ACC112 (cell line): ENCODE measurements at regions not wholly inside any gene's neighbourhood (a gene's known extent, or its start where the extent isn't known, plus 50 kb on each side); places are given as distances from the start of the nearest gene placed in this dataset.
A peak's percentile ranks its signal among the peaks of the same experiment; 100 is the strongest.

Experiments
- H2AFZ ChIP-seq: fragments of 200-600 bp; sonication (generic); one replicate; pipeline ENCODE4 v1.6.0; 2017; ENCODE audit warnings: antibody characterized with exemption, low read length; ENCODE audit not compliant: unreplicated experiment
- H3K27ac ChIP-seq: fragments of 200-600 bp; sonication (generic); 2 replicates; pipeline ENCODE4 v1.5.1; 2014; ENCODE audit warnings: low read depth, mild to moderate bottlenecking, antibody characterized with exemption, low read length, moderate library complexity
- H3K27me3 ChIP-seq: fragments of 200-600 bp; sonication (generic); 2 replicates; pipeline ENCODE4 v1.6.1; 2014; ENCODE audit warnings: mild to moderate bottlenecking, antibody characterized with exemption, low read length, moderate library complexity, mixed read lengths; ENCODE audit not compliant: insufficient read depth
- H3K36me3 ChIP-seq: fragments of 200-600 bp; sonication (generic); 2 replicates; pipeline ENCODE4 v1.6.1; 2016; ENCODE audit warnings: mild to moderate bottlenecking, antibody characterized with exemption, low read length, moderate library complexity, mixed read lengths; ENCODE audit not compliant: insufficient read depth
- H3K4me1 ChIP-seq: fragments of 200-600 bp; sonication (generic); one replicate; pipeline ENCODE4 v1.6.1; 2016; ENCODE audit warnings: low read length, mixed read lengths; ENCODE audit not compliant: insufficient read depth, unreplicated experiment, control insufficient read depth
- H3K4me3 ChIP-seq: fragments of 200-600 bp; sonication (generic); 2 replicates; pipeline ENCODE4 v1.5.1; 2014; ENCODE audit warnings: mild to moderate bottlenecking, low read depth, low read length
- H3K79me2 ChIP-seq: fragments of 200-600 bp; sonication (generic); one replicate; pipeline ENCODE4 v1.6.0; 2016; ENCODE audit warnings: low read length; ENCODE audit not compliant: control insufficient read depth, unreplicated experiment, insufficient read depth

GRCh38 chr2:61774351-61774750 lies 79.5 kb downstream of the FAM161A start:
- H3K27me3 ChIP-seq: no peaks in the 10 kb centered on the region
- H3K4me1 ChIP-seq: peaks cover 10% of the 10 kb centered on the region
- no peaks in the 10 kb centered on the region for H3K79me2 ChIP-seq
- no peak overlapping the region for H3K4me3 ChIP-seq
- H2AFZ ChIP-seq: peak overlapping the region; percentile 33
- H3K27ac ChIP-seq: no peak overlapping the region
- H3K36me3 ChIP-seq: no peaks in the 10 kb centered on the region

DNA sequence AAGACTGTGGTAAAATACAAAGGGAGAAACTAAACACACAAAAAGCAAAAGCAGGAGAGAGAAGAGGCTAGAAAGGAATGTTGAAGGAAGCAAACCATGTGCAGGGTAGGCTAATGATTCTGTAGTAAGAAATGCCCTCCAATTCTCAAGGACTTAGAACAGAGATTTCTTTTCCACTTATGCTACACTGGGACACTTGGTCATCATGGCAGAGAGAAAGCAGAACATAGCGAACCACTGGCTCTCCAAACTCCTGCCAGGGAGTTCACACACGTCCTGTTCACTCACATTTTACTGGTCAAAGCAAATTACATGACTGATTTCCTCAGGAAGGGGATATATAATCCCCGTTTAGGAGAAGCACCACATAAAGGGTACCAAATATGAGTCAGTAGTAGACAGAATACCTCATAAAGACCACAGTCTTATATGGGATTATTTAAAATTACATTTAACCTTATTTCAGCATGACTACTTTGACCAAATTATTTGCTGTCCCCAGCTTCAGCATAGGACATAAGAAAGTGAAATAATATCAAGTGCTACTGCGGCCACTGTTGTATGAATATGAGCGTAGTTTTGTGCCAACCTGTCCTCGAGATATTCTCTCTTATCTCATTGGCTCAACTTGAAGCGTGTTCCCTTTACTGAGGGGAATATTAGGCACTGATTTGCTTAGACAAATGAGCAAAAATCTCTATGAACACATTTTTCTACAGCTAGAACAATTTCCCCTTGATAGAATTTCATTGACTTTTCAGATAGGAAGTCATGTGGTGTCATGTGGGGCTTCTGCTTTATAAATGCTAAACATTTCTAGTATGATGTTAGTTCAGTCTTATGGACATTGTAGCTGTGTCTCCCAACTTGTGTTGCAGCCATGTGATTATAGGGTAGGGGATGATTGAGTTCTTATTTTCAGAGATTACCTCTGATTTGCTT lies 81.7 kb downstream of the FAM161A start:
- no peak overlapping the region for H3K27ac ChIP-seq
- H3K79me2 ChIP-seq: no peaks in the 10 kb centered on the region
- no peaks in the 10 kb centered on the region for H3K27me3 ChIP-seq
- H3K4me3 ChIP-seq: no peak overlapping the region
- no peaks in the 10 kb centered on the region for H3K36me3 ChIP-seq
- peak overlapping the region; percentile 48 for H2AFZ ChIP-seq
- H3K4me1 ChIP-seq: peaks cover 10% of the 10 kb centered on the region

- Histone ChIP-seq H3K79me2 (no peaks in the 10 kb centered on the region), H2AFZ (peak overlapping the region; percentile 20), H3K36me3 (no peaks in the 10 kb centered on the region), H3K4me1 (peaks cover 10% of the 10 kb centered on the region), H3K4me3 (no peak overlapping the region), H3K27ac (peak overlapping the region; percentile 42; the same call in 1 of the 2 replicates), H3K27me3 (no peaks in the 10 kb centered on the region)
Measured at GRCh38 chr2:61770746-61771145, 83.1 kb downstream of the FAM161A start.

GRCh38 chr2:61770298-61770697 lies 83.6 kb downstream of the FAM161A start:
- H2AFZ ChIP-seq: peak overlapping the region; percentile 20
- H3K36me3 ChIP-seq: no peaks in the 10 kb centered on the region
- peak overlapping the region; percentile 42; the same call in 1 of the 2 replicates for H3K27ac ChIP-seq
- no peaks in the 10 kb centered on the region for H3K27me3 ChIP-seq
- peaks cover 10% of the 10 kb centered on the region for H3K4me1 ChIP-seq
- H3K4me3 ChIP-seq: no peak overlapping the region
- H3K79me2 ChIP-seq: no peaks in the 10 kb centered on the region

DNA sequence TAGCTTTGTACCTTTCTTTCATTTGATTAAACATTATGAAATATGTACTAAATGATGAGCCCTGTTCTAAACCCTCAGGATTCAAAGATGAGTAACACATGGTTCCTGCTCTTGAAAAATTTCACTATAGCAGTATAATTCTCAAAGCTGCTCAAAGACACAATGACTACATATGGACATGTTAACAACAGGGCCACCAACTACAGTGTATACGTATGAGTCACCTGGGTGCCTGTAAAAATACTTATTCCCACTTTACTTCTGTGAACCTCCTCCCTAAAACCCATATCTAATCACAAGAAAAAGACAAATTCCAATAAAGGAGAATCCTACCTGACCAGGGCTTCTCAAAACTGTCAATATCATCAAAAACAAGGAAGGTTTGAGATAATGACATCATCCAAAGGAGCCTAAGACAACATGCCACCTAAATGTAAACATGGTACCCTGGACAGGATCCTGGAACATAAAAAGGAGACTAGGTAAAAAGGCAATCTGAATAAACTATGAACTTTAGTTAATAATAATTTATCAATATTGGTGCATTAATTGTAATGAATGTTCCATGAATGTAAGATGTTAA lies 84.7 kb downstream of the FAM161A start:
- H3K79me2 ChIP-seq: no peaks in the 10 kb centered on the region
- no peaks in the 10 kb centered on the region for H3K27me3 ChIP-seq
- H3K4me1 ChIP-seq: peaks cover 10% of the 10 kb centered on the region
- no peak overlapping the region for H3K4me3 ChIP-seq
- H3K27ac ChIP-seq: no peak overlapping the region
- H2AFZ ChIP-seq: no peak overlapping the region
- H3K36me3 ChIP-seq: no peaks in the 10 kb centered on the region

DNA sequence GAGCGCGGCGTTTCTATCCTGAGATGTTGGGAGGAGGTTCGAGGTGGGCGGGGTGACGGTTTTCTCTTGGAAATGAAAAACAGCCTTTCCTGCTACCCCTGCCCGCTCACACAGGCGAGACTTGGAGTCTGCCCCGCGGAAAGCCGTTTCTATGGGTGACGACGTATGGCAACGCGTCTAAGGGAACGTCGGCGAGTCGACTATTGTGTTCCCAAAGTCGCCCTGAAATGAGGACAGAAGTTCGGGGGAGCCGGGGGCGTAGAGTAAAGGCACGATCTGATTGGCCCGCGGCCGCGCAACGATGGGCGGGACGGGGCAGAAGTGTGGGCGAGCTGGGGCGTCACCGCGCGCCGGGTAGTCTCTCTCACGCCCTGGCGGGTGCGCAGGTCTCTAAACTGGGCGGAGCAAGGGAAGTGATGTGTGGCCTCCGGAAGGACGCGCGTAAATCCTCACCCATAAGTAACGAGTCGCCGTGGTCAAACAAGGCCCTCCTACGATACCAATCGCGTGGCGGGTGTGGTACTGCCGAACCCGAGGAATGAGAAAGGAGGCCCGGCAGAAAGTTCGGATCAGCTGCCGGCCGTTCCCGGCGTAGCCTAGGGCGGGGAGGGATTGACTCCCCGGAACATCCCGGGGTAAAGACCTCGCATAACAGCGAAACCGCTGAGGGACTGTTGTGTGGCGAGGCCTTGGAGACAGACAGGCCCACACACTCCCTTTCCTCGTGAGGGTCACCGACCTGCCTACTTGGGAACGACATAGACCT lies 89.6 kb downstream of the FAM161A start:
- no peaks in the 10 kb centered on the region for H3K27me3 ChIP-seq
- H3K4me1 ChIP-seq: peaks cover 19% of the 10 kb centered on the region
- peak overlapping the region; percentile 97 for H3K27ac ChIP-seq
- peak overlapping the region; percentile 9 for H2AFZ ChIP-seq
- H3K79me2 ChIP-seq: peaks cover 10% of the 10 kb centered on the region
- peak overlapping the region; percentile 78 for H3K4me3 ChIP-seq
- H3K36me3 ChIP-seq: no peaks in the 10 kb centered on the region

DNA sequence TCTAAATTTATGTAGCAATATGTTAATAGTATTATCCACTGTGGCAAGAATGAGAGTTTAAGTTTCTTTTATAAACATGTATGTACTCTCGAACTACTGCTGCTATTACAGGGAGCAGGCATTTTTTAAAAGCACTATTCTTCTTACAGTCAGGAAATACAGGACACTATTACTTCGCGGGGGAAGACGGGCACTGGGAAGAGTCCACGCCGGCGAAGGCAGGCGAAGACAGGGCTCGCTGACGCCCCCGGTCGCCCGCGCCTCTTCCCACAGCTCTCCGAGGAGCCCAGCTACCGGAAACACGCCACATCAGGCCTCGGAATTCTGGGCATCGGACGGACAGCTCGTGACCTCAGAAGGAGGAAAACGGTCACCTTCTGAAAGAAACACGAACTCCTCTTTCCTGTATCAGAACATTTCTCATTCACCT lies 90.2 kb downstream of the FAM161A start:
- Histone ChIP-seq H3K27me3 (no peaks in the 10 kb centered on the region), H3K4me3 (peak overlapping the region; percentile 78), H2AFZ (peak overlapping the region; percentile 9), H3K27ac (peak overlapping the region; percentile 97), H3K36me3 (no peaks in the 10 kb centered on the region), H3K4me1 (peaks cover 21% of the 10 kb centered on the region), H3K79me2 (peaks cover 10% of the 10 kb centered on the region)

DNA sequence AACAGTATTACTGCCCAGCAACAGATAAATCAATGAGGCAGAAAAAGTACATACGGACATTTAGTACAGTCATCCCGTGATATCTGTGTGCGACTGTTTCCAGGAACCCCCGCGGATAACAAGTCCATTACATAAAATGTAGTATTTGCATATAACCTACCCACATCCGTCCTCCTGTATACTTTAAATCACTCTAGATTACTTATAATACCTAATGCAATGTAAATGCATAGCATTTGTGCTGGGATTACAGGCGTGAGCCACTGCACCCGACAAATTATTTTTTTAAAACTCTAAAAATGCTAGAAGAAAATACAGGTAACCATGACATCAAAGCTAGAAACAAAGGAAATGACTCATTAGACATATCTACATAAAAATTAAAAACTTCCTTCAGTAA lies 91.6 kb downstream of the FAM161A start:
- no peak overlapping the region for H3K27ac ChIP-seq

GRCh38 chr2:61759718-61760117 lies 94.1 kb downstream of the FAM161A start:
- H3K79me2 ChIP-seq: peaks cover 10% of the 10 kb centered on the region
- peaks cover 21% of the 10 kb centered on the region for H3K4me1 ChIP-seq
- no peak overlapping the region for H2AFZ ChIP-seq
- H3K36me3 ChIP-seq: no peaks in the 10 kb centered on the region
- peak overlapping the region; percentile 89 for H3K27ac ChIP-seq
- peak overlapping the region; percentile 60 for H3K4me3 ChIP-seq
- no peaks in the 10 kb centered on the region for H3K27me3 ChIP-seq

More for the DNA sequence above, 91.6 kb downstream of the FAM161A start:
- Histone ChIP-seq H3K4me1 (peaks cover 21% of the 10 kb centered on the region), H3K79me2 (peaks cover 10% of the 10 kb centered on the region), H3K27me3 (no peaks in the 10 kb centered on the region), H2AFZ (no peak overlapping the region), H3K4me3 (peak overlapping the region; percentile 78), H3K36me3 (no peaks in the 10 kb centered on the region)

DNA sequence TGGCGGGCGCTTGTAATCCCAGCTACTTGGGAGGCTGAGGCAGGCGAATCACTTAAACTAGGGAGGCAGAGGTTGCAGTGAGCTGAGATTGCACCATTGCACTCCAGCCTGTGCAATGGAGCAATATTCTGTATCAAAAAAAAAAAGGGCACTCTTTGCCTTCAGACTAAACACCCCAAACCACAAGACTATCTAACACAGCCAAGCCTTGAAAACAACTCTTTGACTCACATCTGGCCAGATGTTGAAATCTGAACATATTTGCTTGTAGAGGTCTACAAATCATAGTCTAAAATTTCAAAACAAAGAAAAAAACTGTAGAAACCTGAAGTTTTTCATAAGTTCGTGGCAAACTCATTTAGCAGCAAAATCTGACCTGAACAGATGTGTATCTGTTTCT lies 94.9 kb downstream of the FAM161A start:
- peak overlapping the region; percentile 89 for H3K27ac ChIP-seq
- no peak overlapping the region for H2AFZ ChIP-seq

More for the DNA sequence above, 94.9 kb downstream of the FAM161A start:
- H3K36me3 ChIP-seq: no peaks in the 10 kb centered on the region
- peaks cover 21% of the 10 kb centered on the region for H3K4me1 ChIP-seq
- H3K4me3 ChIP-seq: peak overlapping the region; percentile 60
- H3K27me3 ChIP-seq: no peaks in the 10 kb centered on the region
- H3K79me2 ChIP-seq: peaks cover 10% of the 10 kb centered on the region
